Astrocyte (in vitro differentiated cells and primary cell): ENCODE measurements at regions not wholly inside any gene's neighbourhood (a gene's known extent, or its start where the extent isn't known, plus 50 kb on each side); places are given as distances from the start of the nearest gene placed in this dataset.

Experiments
- DNase-seq: peaks from one replicate; pipeline ENCODE4 v3.0.0-alpha.2; 2010; ENCODE audit warnings: low read depth
- FAIRE-seq: peaks from 2 replicates; lab custom pipeline; 2011; peaks lifted over from hg19 to GRCh38; lab: Jason Lieb, UNC
- H2AFZ ChIP-seq: 2 replicates; pipeline ENCODE4 v1.6.0; 2012; ENCODE audit warnings: low read depth, low read length, inconsistent platforms
- H3K27ac ChIP-seq: 2 replicates; pipeline ENCODE4 v1.5.1; 2011; ENCODE audit warnings: low read depth, low read length, inconsistent platforms
- H3K27me3 ChIP-seq: 2 replicates; pipeline ENCODE4 v1.6.0; 2011; ENCODE audit warnings: low read length, inconsistent platforms; ENCODE audit not compliant: insufficient read depth
- H3K36me3 ChIP-seq: 2 replicates; pipeline ENCODE4 v1.5.1; 2011; ENCODE audit warnings: low read length, inconsistent platforms; ENCODE audit not compliant: insufficient read depth
- H3K4me1 ChIP-seq: 2 replicates; pipeline ENCODE4 v1.5.1; 2011; ENCODE audit warnings: low read length, inconsistent platforms; ENCODE audit not compliant: insufficient read depth
- H3K4me2 ChIP-seq: 2 replicates; pipeline ENCODE4 v1.6.0; 2012; ENCODE audit warnings: low read length, inconsistent platforms
- H3K4me3 ChIP-seq: 2 replicates; pipeline ENCODE4 v1.5.1; 2011; ENCODE audit warnings: low read depth, mild to moderate bottlenecking, low read length, inconsistent platforms; ENCODE audit not compliant: insufficient read depth
- H3K79me2 ChIP-seq: 2 replicates; pipeline ENCODE4 v1.6.0; 2012; ENCODE audit warnings: mild to moderate bottlenecking, low read length, inconsistent platforms; ENCODE audit not compliant: insufficient read depth
- H3K9ac ChIP-seq: 2 replicates; pipeline ENCODE4 v1.6.0; 2012; ENCODE audit warnings: mild to moderate bottlenecking, low read length, inconsistent platforms
- H3K9me3 ChIP-seq: 2 replicates; pipeline ENCODE4 v1.5.1; 2012; ENCODE audit warnings: low read depth, mild to moderate bottlenecking, low read length, inconsistent platforms; ENCODE audit not compliant: insufficient read depth
- H4K20me1 ChIP-seq: 2 replicates; pipeline ENCODE4 v1.6.0; 2012; ENCODE audit warnings: low read length, inconsistent platforms; ENCODE audit not compliant: insufficient read depth
- H3K27ac Mint-ChIP-seq: one replicate; pipeline ENCODE4 v1.8.0; 2021; ENCODE audit warnings: mild to moderate bottlenecking, mixed read lengths; ENCODE audit not compliant: unreplicated experiment
- H3K27me3 Mint-ChIP-seq: one replicate; pipeline ENCODE4 v1.8.0; 2021; ENCODE audit warnings: low read depth, mixed read lengths; ENCODE audit not compliant: unreplicated experiment
- H3K36me3 Mint-ChIP-seq: one replicate; pipeline ENCODE4 v1.8.0; 2021; ENCODE audit warnings: low read depth, mixed read lengths; ENCODE audit not compliant: unreplicated experiment
- H3K4me1 Mint-ChIP-seq: one replicate; pipeline ENCODE4 v1.8.0; 2021; ENCODE audit warnings: low read depth, mixed read lengths; ENCODE audit not compliant: unreplicated experiment
- H3K4me3 Mint-ChIP-seq: one replicate; pipeline ENCODE4 v1.8.0; 2021; ENCODE audit warnings: mild to moderate bottlenecking, moderate library complexity, mixed read lengths; ENCODE audit not compliant: unreplicated experiment
- H3K9me3 Mint-ChIP-seq: one replicate; pipeline ENCODE4 v1.8.0; 2021; ENCODE audit warnings: mild to moderate bottlenecking, mixed read lengths; ENCODE audit not compliant: unreplicated experiment
- EZH2 ChIP-seq: IDR thresholded peaks from 2 replicates; pipeline ENCODE4 v1.6.1; 2012; ENCODE audit warnings: mild to moderate bottlenecking, low read length, inconsistent platforms; ENCODE audit not compliant: insufficient read depth
- TF ChIP-seq, protein P1 (sequence below): IDR thresholded peaks from 2 replicates; pipeline ENCODE4 v1.5.1; 2011; ENCODE audit warnings: low read depth, mild to moderate bottlenecking, inconsistent platforms, low read length, moderate library complexity; ENCODE audit not compliant: insufficient read depth

DNA sequence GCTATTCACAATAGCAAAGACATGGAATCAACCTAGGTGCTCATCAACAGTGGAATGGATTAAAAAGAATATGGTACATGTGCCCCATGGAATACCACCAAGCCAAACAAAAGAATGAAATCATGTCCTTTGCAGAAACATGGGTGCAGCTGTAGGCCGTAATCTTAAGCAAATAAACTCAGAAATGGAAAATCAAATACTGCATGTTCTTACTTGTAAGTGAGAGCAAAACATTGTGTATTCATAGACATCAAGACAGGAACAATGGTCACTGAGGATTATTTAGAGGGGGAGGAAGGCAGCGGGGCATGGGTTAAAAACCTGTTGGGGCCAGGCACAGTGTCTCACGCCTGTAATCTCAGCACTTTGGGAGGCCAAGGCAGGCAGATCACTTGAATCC, 304.7 kb upstream of the ROBO2 start:
- DNase-seq: no peak
- H3K9me3 Mint-ChIP-seq: no peaks in the 10 kb centered on the region
- TF ChIP-seq, protein P1, sequence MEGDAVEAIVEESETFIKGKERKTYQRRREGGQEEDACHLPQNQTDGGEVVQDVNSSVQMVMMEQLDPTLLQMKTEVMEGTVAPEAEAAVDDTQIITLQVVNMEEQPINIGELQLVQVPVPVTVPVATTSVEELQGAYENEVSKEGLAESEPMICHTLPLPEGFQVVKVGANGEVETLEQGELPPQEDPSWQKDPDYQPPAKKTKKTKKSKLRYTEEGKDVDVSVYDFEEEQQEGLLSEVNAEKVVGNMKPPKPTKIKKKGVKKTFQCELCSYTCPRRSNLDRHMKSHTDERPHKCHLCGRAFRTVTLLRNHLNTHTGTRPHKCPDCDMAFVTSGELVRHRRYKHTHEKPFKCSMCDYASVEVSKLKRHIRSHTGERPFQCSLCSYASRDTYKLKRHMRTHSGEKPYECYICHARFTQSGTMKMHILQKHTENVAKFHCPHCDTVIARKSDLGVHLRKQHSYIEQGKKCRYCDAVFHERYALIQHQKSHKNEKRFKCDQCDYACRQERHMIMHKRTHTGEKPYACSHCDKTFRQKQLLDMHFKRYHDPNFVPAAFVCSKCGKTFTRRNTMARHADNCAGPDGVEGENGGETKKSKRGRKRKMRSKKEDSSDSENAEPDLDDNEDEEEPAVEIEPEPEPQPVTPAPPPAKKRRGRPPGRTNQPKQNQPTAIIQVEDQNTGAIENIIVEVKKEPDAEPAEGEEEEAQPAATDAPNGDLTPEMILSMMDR: no peak
- no peak for TF ChIP-seq EZH2
- Histone ChIP-seq H4K20me1 (no peaks in the 10 kb centered on the region), H3K4me3 (no peak overlapping the region), H3K9ac (no peak overlapping the region), H3K4me1 (no peaks in the 10 kb centered on the region), H3K4me2 (no peak overlapping the region), H2AFZ (no peak overlapping the region), H3K27me3 (no peaks in the 10 kb centered on the region), H3K36me3 (no peaks in the 10 kb centered on the region), H3K9me3 (no peaks in the 10 kb centered on the region), H3K27ac (no peak overlapping the region), H3K79me2 (no peaks in the 10 kb centered on the region)
- H3K27me3 Mint-ChIP-seq: no peaks in the 10 kb centered on the region
- no peak overlapping the region for H3K27ac Mint-ChIP-seq
- no peaks in the 10 kb centered on the region for H3K36me3 Mint-ChIP-seq
- no peak for FAIRE-seq
- no peak overlapping the region for H3K4me3 Mint-ChIP-seq
- no peaks in the 10 kb centered on the region for H3K4me1 Mint-ChIP-seq

DNA sequence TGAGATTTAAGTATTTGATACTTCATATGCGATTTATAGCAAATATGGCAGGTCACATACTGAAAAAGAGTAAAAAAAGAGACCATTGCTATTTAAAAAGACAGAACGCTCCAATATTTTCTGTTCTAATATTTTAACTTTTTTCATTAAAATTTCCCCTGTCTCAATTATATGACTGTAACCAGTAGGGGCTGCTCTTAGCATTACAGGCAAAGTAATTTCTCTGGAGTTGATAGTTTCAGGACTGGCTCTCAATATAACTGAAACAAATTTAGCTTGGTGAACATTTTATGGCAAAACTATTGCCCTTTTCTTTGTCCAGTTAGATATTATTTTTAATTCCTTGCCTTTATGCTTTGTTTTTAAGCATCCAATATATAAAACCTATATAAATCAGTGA, 286.3 kb upstream of the ROBO2 start:
- Histone ChIP-seq H3K4me1 (no peaks in the 10 kb centered on the region), H3K79me2 (no peaks in the 10 kb centered on the region), H3K27me3 (no peaks in the 10 kb centered on the region), H4K20me1 (no peaks in the 10 kb centered on the region), H3K27ac (no peak overlapping the region), H2AFZ (no peak overlapping the region), H3K4me3 (no peak overlapping the region), H3K9me3 (no peaks in the 10 kb centered on the region), H3K4me2 (no peak overlapping the region), H3K36me3 (no peaks in the 10 kb centered on the region), H3K9ac (no peak overlapping the region)
- H3K36me3 Mint-ChIP-seq: no peaks in the 10 kb centered on the region
- FAIRE-seq: no peak
- no peak overlapping the region for H3K27ac Mint-ChIP-seq
- H3K4me3 Mint-ChIP-seq: no peak overlapping the region
- H3K27me3 Mint-ChIP-seq: no peaks in the 10 kb centered on the region
- H3K4me1 Mint-ChIP-seq: no peaks in the 10 kb centered on the region
- no peaks in the 10 kb centered on the region for H3K9me3 Mint-ChIP-seq
- DNase-seq: no peak
- TF ChIP-seq EZH2: no peak
- TF ChIP-seq, protein P1: peak; percentile 33

DNA sequence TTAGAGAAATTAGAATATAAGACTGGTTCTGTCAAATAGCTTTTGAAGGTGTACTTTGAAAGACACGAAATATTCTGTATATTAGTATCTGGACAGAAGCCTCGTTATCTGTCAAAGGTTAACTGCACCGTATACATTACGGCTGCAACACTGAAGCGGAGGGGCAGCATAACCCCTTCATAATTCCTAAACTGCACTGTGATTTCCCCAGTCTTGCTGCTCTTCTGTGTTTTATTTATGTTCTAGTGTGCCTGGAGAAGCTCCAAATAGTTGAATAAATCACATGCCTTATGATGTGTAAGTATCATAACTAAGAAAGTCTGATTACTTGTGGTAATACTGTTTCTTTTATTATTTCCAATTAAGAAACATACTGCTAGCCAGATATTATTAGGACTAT, 285.7 kb upstream of the ROBO2 start:
- H3K36me3 ChIP-seq: no peaks in the 10 kb centered on the region
- Mint-ChIP-seq H3K4me1 (no peaks in the 10 kb centered on the region), H3K9me3 (no peaks in the 10 kb centered on the region), H3K4me3 (no peak overlapping the region), H3K27ac (no peak overlapping the region), H3K36me3 (no peaks in the 10 kb centered on the region), H3K27me3 (no peaks in the 10 kb centered on the region)
- H3K27ac ChIP-seq: no peak overlapping the region
- DNase-seq (no peak), FAIRE-seq (no peak)
- H2AFZ ChIP-seq: no peak overlapping the region
- no peak overlapping the region for H3K4me2 ChIP-seq
- no peak overlapping the region for H3K9ac ChIP-seq
- H4K20me1 ChIP-seq: no peaks in the 10 kb centered on the region
- H3K4me3 ChIP-seq: no peak overlapping the region
- no peaks in the 10 kb centered on the region for H3K4me1 ChIP-seq
- no peaks in the 10 kb centered on the region for H3K9me3 ChIP-seq
- no peak for TF ChIP-seq EZH2
- TF ChIP-seq, protein P1: no peak
- H3K79me2 ChIP-seq: no peaks in the 10 kb centered on the region
- H3K27me3 ChIP-seq: no peaks in the 10 kb centered on the region
